ENCODE measurements at regions not wholly inside any gene's neighbourhood (a gene's known extent, or its start where the extent isn't known, plus 50 kb on each side); places are given as distances from the start of the nearest gene placed in this dataset.

DNA sequence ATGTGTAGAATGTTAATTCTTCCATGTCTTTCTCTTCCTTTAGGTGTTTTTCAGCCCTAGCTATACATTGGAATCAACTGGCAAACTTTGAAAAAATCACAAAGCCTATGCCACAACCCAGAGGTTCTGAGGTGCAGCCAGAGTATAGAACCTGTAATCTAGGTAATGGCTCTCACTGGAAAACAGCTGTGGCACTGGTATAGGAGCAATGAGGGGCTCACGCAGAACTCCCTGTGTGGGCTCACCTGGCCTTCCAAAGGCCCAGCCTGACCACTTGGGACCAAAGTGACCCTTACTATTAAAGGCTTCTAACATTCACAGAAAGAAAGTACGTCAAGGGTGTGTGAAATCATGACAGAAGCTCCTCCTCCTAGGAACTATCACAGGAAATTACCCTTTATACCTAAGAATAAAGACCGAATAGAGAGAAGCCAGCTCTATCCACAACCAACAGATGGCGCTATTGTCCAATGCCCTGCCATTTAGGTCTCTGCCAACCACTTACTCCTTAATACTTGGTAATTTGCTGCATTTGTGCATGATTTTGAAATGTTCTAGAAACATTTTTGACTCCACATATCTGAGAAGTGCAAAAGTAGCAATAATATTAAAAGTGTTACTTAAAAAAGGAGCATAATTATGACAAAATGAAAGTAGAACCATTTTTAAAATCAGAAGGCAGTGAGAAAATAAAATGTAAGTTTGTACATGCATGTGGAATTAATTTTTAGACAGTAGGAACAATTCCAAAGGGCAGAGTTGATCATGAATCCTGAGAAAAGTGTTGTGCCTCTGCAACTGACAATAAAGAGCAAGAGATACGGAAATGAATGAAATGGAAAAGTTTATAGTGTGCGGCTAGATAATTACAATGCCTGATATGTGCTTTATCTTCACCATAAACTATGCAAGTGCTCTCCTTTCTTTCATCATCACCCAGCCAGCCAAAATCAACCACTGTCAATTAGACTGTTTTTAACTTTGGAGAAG, 93.1 kb upstream of the HAO2 start:
- H3K9me1 ChIP-seq (ENCODE audit: control insufficient read depth, extremely low read depth, insufficient read depth, low read length) = no peaks in the 10 kb centered on the region
- no peak overlapping the region for H3K27ac ChIP-seq (ENCODE audit: control insufficient read depth, insufficient read depth, low read length)
- DNase-seq (ENCODE audit: low read depth, low spot score) = peak; percentile 26
- no peak overlapping the region for H3K4me2 ChIP-seq (ENCODE audit: control insufficient read depth, extremely low read depth, insufficient read depth, low read depth, low read length)
- H3K9ac ChIP-seq (ENCODE audit: control insufficient read depth, extremely low read depth, insufficient read depth, low read length) = no peak overlapping the region
- H3K27me3 ChIP-seq (ENCODE audit: control insufficient read depth, extremely low read depth, insufficient read depth, low read length) = no peaks in the 10 kb centered on the region
- no peak overlapping the region for H2AFZ ChIP-seq (ENCODE audit: control insufficient read depth, low read length)
- H3K79me2 ChIP-seq (ENCODE audit: control insufficient read depth, insufficient read depth, low read length) = no peaks in the 10 kb centered on the region
- H3K4me1 ChIP-seq (ENCODE audit: control insufficient read depth, extremely low read depth, insufficient read depth, low read length) = peaks cover 18% of the 10 kb centered on the region
- dilution Hi-C loops (cut with MboI; ENCODE audit: extremely low pct_ligation_motif_present, low sequenced_read_pairs) = no loop called here
- TF ChIP-seq EZH2 (IDR thresholded peaks at IDR 0.05; ENCODE audit: low read length) = no peak
- TF ChIP-seq, protein P1, sequence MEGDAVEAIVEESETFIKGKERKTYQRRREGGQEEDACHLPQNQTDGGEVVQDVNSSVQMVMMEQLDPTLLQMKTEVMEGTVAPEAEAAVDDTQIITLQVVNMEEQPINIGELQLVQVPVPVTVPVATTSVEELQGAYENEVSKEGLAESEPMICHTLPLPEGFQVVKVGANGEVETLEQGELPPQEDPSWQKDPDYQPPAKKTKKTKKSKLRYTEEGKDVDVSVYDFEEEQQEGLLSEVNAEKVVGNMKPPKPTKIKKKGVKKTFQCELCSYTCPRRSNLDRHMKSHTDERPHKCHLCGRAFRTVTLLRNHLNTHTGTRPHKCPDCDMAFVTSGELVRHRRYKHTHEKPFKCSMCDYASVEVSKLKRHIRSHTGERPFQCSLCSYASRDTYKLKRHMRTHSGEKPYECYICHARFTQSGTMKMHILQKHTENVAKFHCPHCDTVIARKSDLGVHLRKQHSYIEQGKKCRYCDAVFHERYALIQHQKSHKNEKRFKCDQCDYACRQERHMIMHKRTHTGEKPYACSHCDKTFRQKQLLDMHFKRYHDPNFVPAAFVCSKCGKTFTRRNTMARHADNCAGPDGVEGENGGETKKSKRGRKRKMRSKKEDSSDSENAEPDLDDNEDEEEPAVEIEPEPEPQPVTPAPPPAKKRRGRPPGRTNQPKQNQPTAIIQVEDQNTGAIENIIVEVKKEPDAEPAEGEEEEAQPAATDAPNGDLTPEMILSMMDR (optimal IDR thresholded peaks at IDR 0.05 in 1 of 3, IDR thresholded peaks at IDR 0.05 in 1 of 3, conservative IDR thresholded peaks at IDR 0.05 in 1 of 3; ENCODE audit: extremely low read depth in 1 of 3, insufficient read depth in 2 of 3, low read length in 3 of 3) = peak; percentile 83 to 93 (median 91)
- no peaks in the 10 kb centered on the region for H4K20me1 ChIP-seq (ENCODE audit: control insufficient read depth, extremely low read depth, insufficient read depth, low read length)
- no peak overlapping the region for H3K4me3 ChIP-seq (ENCODE audit: control insufficient read depth in 2 of 3, extremely low read depth in 1 of 3, insufficient read depth in 2 of 3, low read depth in 1 of 3, low read length in 3 of 3)
- no peaks in the 10 kb centered on the region for H3K9me3 ChIP-seq (ENCODE audit: control insufficient read depth, low read depth, low read length)
- no peaks in the 10 kb centered on the region for H3K36me3 ChIP-seq (ENCODE audit: control insufficient read depth in 2 of 2, extremely low read depth in 1 of 2, insufficient read depth in 2 of 2, low read length in 2 of 2)
- peak; percentile 83 for FAIRE-seq

DNA sequence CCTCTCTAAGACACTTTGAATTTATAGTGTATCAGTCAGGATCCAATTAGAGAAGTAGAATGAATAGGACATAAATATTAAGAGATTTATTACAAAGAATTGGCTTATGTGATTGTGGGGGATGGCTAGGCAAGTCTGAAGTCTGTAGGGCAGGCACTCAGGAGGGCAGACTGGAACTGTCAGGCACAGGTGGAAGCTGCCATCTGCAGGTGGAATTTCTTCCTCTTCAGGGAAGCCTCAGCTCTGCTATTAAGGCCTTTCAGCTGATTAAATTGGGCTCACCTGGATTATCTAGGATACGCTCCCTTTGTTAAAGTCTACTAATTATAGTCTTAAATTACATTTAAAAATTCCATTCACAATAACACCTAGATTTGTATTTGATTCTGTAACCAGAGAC, 92.0 kb upstream of the HAO2 start:
- no peak overlapping the region for H3K4me3 ChIP-seq (ENCODE audit: control insufficient read depth in 2 of 3, extremely low read depth in 1 of 3, insufficient read depth in 2 of 3, low read depth in 1 of 3, low read length in 3 of 3)
- FAIRE-seq (no peak), DNase-seq (ENCODE audit: low read depth, low spot score) (no peak)
- no peak overlapping the region for H3K4me2 ChIP-seq (ENCODE audit: control insufficient read depth, extremely low read depth, insufficient read depth, low read depth, low read length)
- no peaks in the 10 kb centered on the region for H3K27me3 ChIP-seq (ENCODE audit: control insufficient read depth, extremely low read depth, insufficient read depth, low read length)
- H2AFZ ChIP-seq (ENCODE audit: control insufficient read depth, low read length) = no peak overlapping the region
- H3K4me1 ChIP-seq (ENCODE audit: control insufficient read depth, extremely low read depth, insufficient read depth, low read length) = peaks cover 22% of the 10 kb centered on the region
- H4K20me1 ChIP-seq (ENCODE audit: control insufficient read depth, extremely low read depth, insufficient read depth, low read length) = no peaks in the 10 kb centered on the region
- H3K9me1 ChIP-seq (ENCODE audit: control insufficient read depth, extremely low read depth, insufficient read depth, low read length) = no peaks in the 10 kb centered on the region
- dilution Hi-C loops (cut with MboI; ENCODE audit: extremely low pct_ligation_motif_present, low sequenced_read_pairs) = no loop called here
- H3K9ac ChIP-seq (ENCODE audit: control insufficient read depth, extremely low read depth, insufficient read depth, low read length) = no peak overlapping the region
- H3K27ac ChIP-seq (ENCODE audit: control insufficient read depth, insufficient read depth, low read length) = no peak overlapping the region
- H3K9me3 ChIP-seq (ENCODE audit: control insufficient read depth, low read depth, low read length) = no peaks in the 10 kb centered on the region
- TF ChIP-seq EZH2 (IDR thresholded peaks at IDR 0.05; ENCODE audit: low read length) = no peak
- TF ChIP-seq, protein P1 (optimal IDR thresholded peaks at IDR 0.05 in 1 of 3, IDR thresholded peaks at IDR 0.05 in 1 of 3, conservative IDR thresholded peaks at IDR 0.05 in 1 of 3; ENCODE audit: extremely low read depth in 1 of 3, insufficient read depth in 2 of 3, low read length in 3 of 3) = peak; percentile 24 to 80 (median 44)
- no peaks in the 10 kb centered on the region for H3K79me2 ChIP-seq (ENCODE audit: control insufficient read depth, insufficient read depth, low read length)
- no peaks in the 10 kb centered on the region for H3K36me3 ChIP-seq (ENCODE audit: control insufficient read depth in 2 of 2, extremely low read depth in 1 of 2, insufficient read depth in 2 of 2, low read length in 2 of 2)
